Lower lobe of right lung (tissue), 2 donors: ENCODE measurements at regions not wholly inside any gene's neighbourhood (a gene's known extent, or its start where the extent isn't known, plus 50 kb on each side); places are given as distances from the start of the nearest gene placed in this dataset.

Experiments used
- ATAC-seq, 2 donors: fragments of 200-7000 bp; cut with Tn5 transposase; one replicate each; pipeline ENCODE4 v1.9.1; 2020 to 2022; ENCODE audit warnings: mild to moderate bottlenecking in 2 of 2, moderate library complexity in 2 of 2
- DNase-seq: peaks from one replicate; pipeline ENCODE4 v3.0.0-alpha.2; 2020
- H3K27ac ChIP-seq: fragments of 200-600 bp; one replicate; pipeline ENCODE4 v1.8.0; 2022
- H3K27me3 ChIP-seq: fragments of 200-600 bp; one replicate; pipeline ENCODE4 v1.8.0; 2022; ENCODE audit warnings: low read depth
- H3K36me3 ChIP-seq: fragments of 200-600 bp; one replicate; pipeline ENCODE4 v1.8.0; 2022; ENCODE audit warnings: mild to moderate bottlenecking
- H3K4me1 ChIP-seq: fragments of 200-600 bp; one replicate; pipeline ENCODE4 v1.8.0; 2022
- H3K4me3 ChIP-seq: fragments of 200-600 bp; one replicate; pipeline ENCODE4 v1.8.0; 2022; ENCODE audit warnings: mild to moderate bottlenecking
- H3K9me3 ChIP-seq: fragments of 200-600 bp; one replicate; pipeline ENCODE4 v1.8.0; 2022
- CTCF ChIP-seq: fragments of 200-600 bp; IDR thresholded peaks from one replicate; pipeline ENCODE4 v1.8.0; 2022; ENCODE audit warnings: antibody characterized with exemption, mild to moderate bottlenecking
- intact Hi-C: fragments of 100-400 bp; cut with DNase I; formaldehyde crosslinking; loops from one replicate; pipeline ENCODE4 v1.11.0; 2022
- donor health status: DM: no; HTN: yes; CAD: no; lungs with severe emphysema.

- H3K27me3 ChIP-seq: no peaks in the 10 kb centered on the region
- TF ChIP-seq CTCF: no peak
- H3K4me1 ChIP-seq: no peaks in the 10 kb centered on the region
- H3K36me3 ChIP-seq: no peaks in the 10 kb centered on the region
- H3K4me3 ChIP-seq: no peak overlapping the region
- no peak overlapping the region for H3K27ac ChIP-seq
- intact Hi-C loops: no loop called here
- ATAC-seq (no peak), DNase-seq (no peak)
- no peaks in the 10 kb centered on the region for H3K9me3 ChIP-seq
Observed at GRCh38 chr1:72369069-72369757, 86.9 kb upstream of the NEGR1 start.

DNA sequence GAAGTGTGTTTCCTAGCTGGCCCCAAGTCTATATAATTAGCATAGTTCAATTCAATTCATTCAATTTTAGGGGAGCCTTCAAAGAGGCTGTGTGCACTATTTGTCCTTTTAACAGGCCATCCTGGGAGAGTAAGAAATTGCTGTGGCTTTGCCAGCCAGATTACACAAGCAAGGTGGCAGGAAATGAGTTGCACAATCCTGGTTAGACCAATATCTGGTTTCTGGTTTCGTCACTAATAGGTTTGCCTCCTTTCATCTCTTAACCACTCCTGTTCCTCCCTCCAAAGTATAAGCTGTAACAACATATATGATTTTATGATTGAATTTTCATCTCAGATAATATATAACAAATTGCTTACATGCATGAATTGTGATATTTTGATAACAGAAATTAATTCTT lies 84.1 kb upstream of the NEGR1 start:
- intact Hi-C loops: no loop called here
- DNase-seq (no peak), ATAC-seq (peak; percentile 61 to 86)
- Histone ChIP-seq H3K27me3 (no peaks in the 10 kb centered on the region), H3K4me1 (no peaks in the 10 kb centered on the region), H3K36me3 (no peaks in the 10 kb centered on the region), H3K27ac (no peak overlapping the region), H3K4me3 (no peak overlapping the region), H3K9me3 (no peaks in the 10 kb centered on the region)
- TF ChIP-seq CTCF: no peak

DNA sequence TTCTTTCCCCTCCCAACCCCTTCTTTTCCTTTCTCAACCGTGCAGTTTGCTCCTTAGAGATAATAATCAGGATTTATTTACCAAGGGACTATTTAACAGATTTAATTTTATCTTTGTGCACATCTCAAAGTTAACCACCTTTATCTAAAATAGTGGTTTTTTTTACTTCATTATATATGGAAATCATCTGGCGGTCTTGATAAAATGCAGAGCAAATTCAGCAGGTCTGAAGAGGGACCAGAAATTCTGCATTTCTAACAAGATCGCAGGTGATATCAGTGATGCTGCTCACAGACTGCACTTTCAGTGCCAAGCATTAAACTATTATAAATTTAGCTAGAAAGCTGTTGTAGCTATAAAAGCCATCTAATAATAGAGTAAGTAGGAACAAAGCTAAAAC lies 83.4 kb upstream of the NEGR1 start:
- no peaks in the 10 kb centered on the region for H3K4me1 ChIP-seq
- no peaks in the 10 kb centered on the region for H3K27me3 ChIP-seq
- H3K36me3 ChIP-seq: no peaks in the 10 kb centered on the region
- intact Hi-C loops: no loop called here
- no peak for TF ChIP-seq CTCF
- no peak overlapping the region for H3K27ac ChIP-seq
- no peak overlapping the region for H3K4me3 ChIP-seq
- H3K9me3 ChIP-seq: no peaks in the 10 kb centered on the region
- DNase-seq (no peak), ATAC-seq (no peak)

DNA sequence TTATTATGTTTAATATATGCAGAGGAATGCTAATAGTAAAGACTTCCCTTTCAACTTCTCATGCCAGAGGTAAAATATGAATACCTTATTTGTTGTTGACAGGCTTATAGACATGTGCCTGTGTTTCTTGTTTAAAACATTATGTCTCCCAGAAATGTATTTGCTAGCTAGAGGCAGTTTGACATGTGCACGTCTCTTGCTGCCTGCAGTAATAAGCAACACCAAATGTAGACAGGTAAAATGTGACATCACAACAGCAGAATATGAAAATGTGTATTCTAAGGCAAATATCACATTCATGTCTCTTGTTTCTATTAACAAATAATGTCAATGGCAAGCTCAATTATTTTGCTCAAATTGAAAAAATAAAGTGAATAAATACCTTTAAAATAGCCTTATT lies 80.2 kb upstream of the NEGR1 start:
- Histone ChIP-seq H3K27ac (no peak overlapping the region), H3K4me3 (no peak overlapping the region), H3K4me1 (no peaks in the 10 kb centered on the region), H3K9me3 (no peaks in the 10 kb centered on the region), H3K27me3 (no peaks in the 10 kb centered on the region), H3K36me3 (no peaks in the 10 kb centered on the region)
- TF ChIP-seq CTCF: no peak
- DNase-seq (no peak), ATAC-seq (no peak)
- intact Hi-C loops: no loop called here

GRCh38 chr1:72357411-72357810 lies 75.1 kb upstream of the NEGR1 start:
- Histone ChIP-seq H3K27me3 (no peaks in the 10 kb centered on the region), H3K36me3 (no peaks in the 10 kb centered on the region), H3K27ac (no peak overlapping the region), H3K4me3 (no peak overlapping the region), H3K9me3 (no peaks in the 10 kb centered on the region), H3K4me1 (no peaks in the 10 kb centered on the region)
- DNase-seq (no peak), ATAC-seq (no peak)
- TF ChIP-seq CTCF: no peak
- intact Hi-C loops: no loop called here
